ENCODE measurements at regions not wholly inside any gene's neighbourhood (a gene's known extent, or its start where the extent isn't known, plus 50 kb on each side); places are given as distances from the start of the nearest gene placed in this dataset.

DNA sequence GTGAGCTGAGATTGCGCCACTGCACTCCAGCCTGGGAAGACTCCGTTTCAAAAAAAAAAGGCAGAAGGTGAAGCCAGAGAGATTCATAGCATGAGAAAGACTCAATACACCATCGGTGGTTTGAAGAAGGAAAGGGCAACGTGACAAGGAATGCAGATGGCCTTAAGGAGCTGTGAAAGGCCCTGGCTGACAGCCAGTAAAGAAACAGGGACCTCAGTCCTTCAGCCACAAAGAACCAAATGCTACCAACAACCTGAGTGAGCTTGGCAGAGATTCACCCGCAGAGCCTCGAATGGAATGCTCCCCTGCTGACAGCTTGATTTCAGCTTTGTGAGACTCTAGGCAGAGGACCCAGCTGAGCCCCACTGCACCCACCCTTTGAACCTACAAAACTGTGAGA lies 154.9 kb upstream of the NDUFV2 start:
- Mint-ChIP-seq H3K9me3 (peaks cover 3% of the 10 kb centered on the region), H3K27me3 (no peaks in the 10 kb centered on the region), H3K36me3 (no peaks in the 10 kb centered on the region), H3K4me3 (no peak overlapping the region), H3K27ac (peak overlapping the region; percentile 43), H3K4me1 (peaks cover 47% of the 10 kb centered on the region)
- ATAC-seq, result no peak

GRCh38 chr18:8948011-8948410 lies 154.5 kb upstream of the NDUFV2 start:
- no peak for ATAC-seq
- Mint-ChIP-seq H3K27ac (peak overlapping the region; percentile 43), H3K4me3 (no peak overlapping the region), H3K9me3 (peaks cover 3% of the 10 kb centered on the region), H3K4me1 (peaks cover 47% of the 10 kb centered on the region), H3K27me3 (no peaks in the 10 kb centered on the region), H3K36me3 (no peaks in the 10 kb centered on the region)

- peaks cover 3% of the 10 kb centered on the region for H3K9me3 Mint-ChIP-seq
- H3K4me3 Mint-ChIP-seq, result no peak overlapping the region
Observed at GRCh38 chr18:8948471-8949149, 153.9 kb upstream of the NDUFV2 start.

GRCh38 chr18:8949206-8949605 lies 153.3 kb upstream of the NDUFV2 start:
- no peak for ATAC-seq
- Mint-ChIP-seq H3K27ac (peak overlapping the region; percentile 43), H3K36me3 (no peaks in the 10 kb centered on the region)

More at GRCh38 chr18:8948471-8949149, 153.9 kb upstream of the NDUFV2 start:
- H3K27ac Mint-ChIP-seq, result peak overlapping the region; percentile 43
- ATAC-seq, result no peak
- no peaks in the 10 kb centered on the region for H3K36me3 Mint-ChIP-seq
- peaks cover 47% of the 10 kb centered on the region for H3K4me1 Mint-ChIP-seq
- no peaks in the 10 kb centered on the region for H3K27me3 Mint-ChIP-seq

GRCh38 chr18:8951491-8951890 lies 151.0 kb upstream of the NDUFV2 start:
- Mint-ChIP-seq H3K4me1 (peaks cover 45% of the 10 kb centered on the region), H3K4me3 (no peak overlapping the region), H3K9me3 (peaks cover 1% of the 10 kb centered on the region), H3K36me3 (no peaks in the 10 kb centered on the region), H3K27me3 (no peaks in the 10 kb centered on the region), H3K27ac (peak overlapping the region; percentile 71)
- peak; percentile 90 for ATAC-seq

More at GRCh38 chr18:8949206-8949605, 153.3 kb upstream of the NDUFV2 start:
- Mint-ChIP-seq H3K4me1 (peaks cover 47% of the 10 kb centered on the region), H3K27me3 (no peaks in the 10 kb centered on the region), H3K4me3 (no peak overlapping the region), H3K9me3 (peaks cover 3% of the 10 kb centered on the region)

DNA sequence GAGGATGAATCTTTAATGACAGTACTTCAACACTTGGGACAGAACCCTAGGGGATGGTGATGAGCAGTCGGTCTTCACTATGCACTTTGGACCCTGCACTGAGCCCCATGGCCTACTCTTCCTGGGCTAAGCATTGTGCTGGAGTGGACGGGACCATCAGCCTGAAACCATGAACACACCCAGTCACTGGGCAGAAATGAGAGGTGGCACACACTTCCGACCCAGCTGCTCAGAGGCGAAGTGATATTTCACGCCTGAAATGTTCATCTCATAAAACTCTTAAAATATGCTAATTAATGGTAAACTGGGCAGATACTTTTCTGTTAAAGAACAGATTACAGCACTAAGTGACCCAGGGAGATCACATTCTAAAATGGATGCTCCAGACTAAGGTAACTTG lies 150.3 kb upstream of the NDUFV2 start:
- no peaks in the 10 kb centered on the region for H3K27me3 Mint-ChIP-seq
- H3K4me3 Mint-ChIP-seq, result peak overlapping the region; percentile 29
- peak; percentile 55 for ATAC-seq
- no peaks in the 10 kb centered on the region for H3K36me3 Mint-ChIP-seq
- peaks cover 50% of the 10 kb centered on the region for H3K4me1 Mint-ChIP-seq
- peak overlapping the region; percentile 71 for H3K27ac Mint-ChIP-seq
- H3K9me3 Mint-ChIP-seq, result no peaks in the 10 kb centered on the region

GRCh38 chr18:8952769-8953760 lies 149.4 kb upstream of the NDUFV2 start:
- H3K9me3 Mint-ChIP-seq, result no peaks in the 10 kb centered on the region
- H3K27me3 Mint-ChIP-seq, result no peaks in the 10 kb centered on the region
- H3K36me3 Mint-ChIP-seq, result no peaks in the 10 kb centered on the region
- no peak for ATAC-seq
- no peak overlapping the region for H3K27ac Mint-ChIP-seq
- H3K4me1 Mint-ChIP-seq, result peaks cover 46% of the 10 kb centered on the region
- no peak overlapping the region for H3K4me3 Mint-ChIP-seq

GRCh38 chr18:8957731-8958130 lies 144.8 kb upstream of the NDUFV2 start:
- no peaks in the 10 kb centered on the region for H3K36me3 Mint-ChIP-seq
- no peaks in the 10 kb centered on the region for H3K9me3 Mint-ChIP-seq
- H3K27me3 Mint-ChIP-seq, result no peaks in the 10 kb centered on the region
- H3K4me1 Mint-ChIP-seq, result peaks cover 11% of the 10 kb centered on the region
- H3K27ac Mint-ChIP-seq, result no peak overlapping the region
- H3K4me3 Mint-ChIP-seq, result no peak overlapping the region
- no peak for ATAC-seq

- no peak overlapping the region for H3K27ac Mint-ChIP-seq
- no peaks in the 10 kb centered on the region for H3K9me3 Mint-ChIP-seq
Observed at GRCh38 chr18:8958660-8959059, 143.8 kb upstream of the NDUFV2 start.

GRCh38 chr18:8959551-8960135 lies 142.9 kb upstream of the NDUFV2 start:
- H3K4me3 Mint-ChIP-seq, result no peak overlapping the region
- ATAC-seq, result no peak
- no peaks in the 10 kb centered on the region for H3K36me3 Mint-ChIP-seq
- H3K4me1 Mint-ChIP-seq, result peaks cover 11% of the 10 kb centered on the region
- H3K9me3 Mint-ChIP-seq, result no peaks in the 10 kb centered on the region
- H3K27me3 Mint-ChIP-seq, result no peaks in the 10 kb centered on the region
- no peak overlapping the region for H3K27ac Mint-ChIP-seq

More at GRCh38 chr18:8958660-8959059, 143.8 kb upstream of the NDUFV2 start:
- no peak overlapping the region for H3K4me3 Mint-ChIP-seq
- no peaks in the 10 kb centered on the region for H3K36me3 Mint-ChIP-seq
- H3K4me1 Mint-ChIP-seq, result peaks cover 11% of the 10 kb centered on the region
- H3K27me3 Mint-ChIP-seq, result no peaks in the 10 kb centered on the region
- ATAC-seq, result no peak

- no peaks in the 10 kb centered on the region for H3K27me3 Mint-ChIP-seq
- H3K4me3 Mint-ChIP-seq, result no peak overlapping the region
- H3K9me3 Mint-ChIP-seq, result no peaks in the 10 kb centered on the region
- ATAC-seq, result no peak
- peaks cover 10% of the 10 kb centered on the region for H3K4me1 Mint-ChIP-seq
- H3K36me3 Mint-ChIP-seq, result no peaks in the 10 kb centered on the region
- H3K27ac Mint-ChIP-seq, result no peak overlapping the region
Observed at GRCh38 chr18:8960740-8961657, 141.5 kb upstream of the NDUFV2 start.

GRCh38 chr18:8962192-8962779 lies 140.2 kb upstream of the NDUFV2 start:
- H3K27me3 Mint-ChIP-seq, result no peaks in the 10 kb centered on the region
- H3K4me3 Mint-ChIP-seq, result no peak overlapping the region
- H3K4me1 Mint-ChIP-seq, result peaks cover 8% of the 10 kb centered on the region
- H3K9me3 Mint-ChIP-seq, result no peaks in the 10 kb centered on the region
- no peaks in the 10 kb centered on the region for H3K36me3 Mint-ChIP-seq
- no peak overlapping the region for H3K27ac Mint-ChIP-seq
- no peak for ATAC-seq

DNA sequence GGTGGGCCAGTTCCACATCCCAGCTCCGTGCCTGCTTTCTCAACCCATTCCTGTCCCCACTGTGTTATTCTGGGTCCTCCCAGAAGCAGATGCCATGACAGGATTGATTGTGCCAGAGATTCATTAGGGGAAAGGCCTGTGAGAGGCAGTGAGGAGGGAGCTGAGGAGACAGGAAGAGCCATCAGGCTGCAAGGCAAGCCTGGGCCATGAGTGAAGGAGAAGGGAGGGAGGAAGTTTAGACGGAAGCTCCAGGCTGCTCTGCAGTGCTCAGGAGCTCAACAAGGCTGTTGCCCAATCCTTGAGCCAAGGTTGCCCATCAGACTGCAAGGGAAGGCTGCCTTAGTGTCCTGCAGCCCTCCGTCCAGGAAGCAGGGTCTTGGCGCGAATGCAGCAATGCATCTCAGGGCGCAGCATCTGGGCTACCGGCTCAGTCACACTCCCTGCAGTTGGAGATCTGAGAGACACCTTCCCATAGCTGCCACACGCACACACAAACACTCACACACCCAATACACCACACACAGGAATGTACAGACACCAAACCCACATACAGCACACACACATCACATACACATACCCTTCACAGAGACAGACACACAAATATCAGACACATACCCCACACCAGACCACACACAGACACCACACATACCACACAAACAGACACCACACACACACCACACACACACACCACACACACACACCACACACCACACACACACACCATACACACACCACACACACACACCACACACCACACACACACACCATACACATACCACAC lies 139.5 kb upstream of the NDUFV2 start:
- no peaks in the 10 kb centered on the region for H3K9me3 Mint-ChIP-seq
- no peak overlapping the region for H3K4me3 Mint-ChIP-seq
- no peaks in the 10 kb centered on the region for H3K27me3 Mint-ChIP-seq
- ATAC-seq, result no peak
- peaks cover 15% of the 10 kb centered on the region for H3K4me1 Mint-ChIP-seq
- no peaks in the 10 kb centered on the region for H3K36me3 Mint-ChIP-seq
- no peak overlapping the region for H3K27ac Mint-ChIP-seq

DNA sequence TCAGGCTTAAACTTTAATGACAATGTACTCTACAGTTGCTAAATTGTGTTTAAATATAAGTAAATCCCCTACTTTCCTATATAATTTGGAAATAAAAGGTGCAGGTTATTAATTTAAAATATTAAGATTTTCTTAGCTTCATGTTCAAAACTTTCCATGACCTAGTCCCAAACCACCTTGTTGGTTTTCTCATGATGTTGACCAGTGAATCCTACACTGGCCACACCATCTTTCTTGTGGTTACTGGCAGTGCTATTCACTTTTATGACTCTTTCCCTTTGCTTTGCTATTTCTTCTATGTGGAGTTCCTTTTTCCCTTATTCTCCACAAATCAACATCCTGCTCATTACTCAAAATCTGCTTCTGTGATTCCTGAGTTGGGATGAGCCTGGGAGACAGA lies 138.6 kb upstream of the NDUFV2 start:
- H3K27me3 Mint-ChIP-seq, result no peaks in the 10 kb centered on the region
- H3K9me3 Mint-ChIP-seq, result no peaks in the 10 kb centered on the region
- H3K4me3 Mint-ChIP-seq, result no peak overlapping the region
- H3K36me3 Mint-ChIP-seq, result no peaks in the 10 kb centered on the region
- no peak overlapping the region for H3K27ac Mint-ChIP-seq
- H3K4me1 Mint-ChIP-seq, result peaks cover 15% of the 10 kb centered on the region
- ATAC-seq, result no peak

Data from stimulated activated memory B cell treated with anti-CD40 and anti-IgM and Interleukin-4, amounts not matched to agents 10 μg/mL and 1 μg/mL and 100 μg/mL, for 72 hours (primary cell).